Small intestine (tissue), 7 donors: ENCODE measurements at regions not wholly inside any gene's neighbourhood (a gene's known extent, or its start where the extent isn't known, plus 50 kb on each side); places are given as distances from the start of the nearest gene placed in this dataset.

Source experiments
- DNase-seq, 2 donors: peaks; one replicate each; pipeline versions ENCODE4 v3.0.0 to v3.0.0-alpha.2; 2013
- FAIRE-seq: peaks from 2 replicates; lab custom pipeline; 2012; peaks lifted over from hg19 to GRCh38; lab: Jason Lieb, UNC
- H3K27ac ChIP-seq, 3 donors: one replicate each; pipeline ENCODE4 v1.5.1; 2013; ENCODE audit warnings: low read length in 2 of 3, mild to moderate bottlenecking in 2 of 3, control low read depth in 1 of 3, inconsistent platforms in 1 of 3, low read depth in 1 of 3, moderate library complexity in 1 of 3
- H3K27me3 ChIP-seq, 3 donors: one replicate each; pipeline ENCODE4 v1.6.1; 2013; ENCODE audit warnings: low read length in 3 of 3, inconsistent platforms in 1 of 3; ENCODE audit not compliant: control insufficient read depth in 3 of 3, insufficient read depth in 3 of 3
- H3K36me3 ChIP-seq, 3 donors: one replicate each; pipeline ENCODE4 v1.6.1; 2013; ENCODE audit warnings: low read length in 3 of 3, inconsistent platforms in 1 of 3, low read depth in 1 of 3, mild to moderate bottlenecking in 1 of 3, moderate library complexity in 1 of 3; ENCODE audit not compliant: control insufficient read depth in 3 of 3, insufficient read depth in 2 of 3
- H3K4me1 ChIP-seq, 3 donors: one replicate each; pipeline ENCODE4 v1.6.1; 2013; ENCODE audit warnings: low read length in 2 of 3, inconsistent platforms in 1 of 3, low read depth in 1 of 3, mild to moderate bottlenecking in 1 of 3, moderate library complexity in 1 of 3; ENCODE audit not compliant: control insufficient read depth in 3 of 3, insufficient read depth in 2 of 3
- H3K4me3 ChIP-seq, 3 donors: one replicate each; pipeline ENCODE4 v1.5.1; 2013; ENCODE audit warnings: low read length in 3 of 3, control low read depth in 1 of 3, inconsistent platforms in 1 of 3, low read depth in 1 of 3, mild to moderate bottlenecking in 1 of 3, moderate library complexity in 1 of 3
- H3K9me3 ChIP-seq, 2 donors: one replicate each; pipeline ENCODE4 v1.6.1; 2013; ENCODE audit warnings: low read depth in 1 of 2, low read length in 1 of 2; ENCODE audit not compliant: control insufficient read depth in 2 of 2, insufficient read depth in 1 of 2
- WGBS, 3 donors: extraction: QIAGEN DNeasy Blood & Tissue Kit; methylation state at CpG; one replicate each; pipeline ENCODE4 v1.1.7; 2013; 5-methylcytosine and 5-hydroxymethylcytosine counted together
- donor health status: healthy with polysubstance abuse.
- donor health status: control.
- donor health status: control.
- donor health status: Bipolar disorder and iron deficiency.
- donor health status: healthy.

- DNase-seq (no peak), FAIRE-seq (no peak)
- Histone ChIP-seq H3K27me3 (no peaks in the 10 kb centered on the region), H3K36me3 (no peaks in the 10 kb centered on the region), H3K4me1 (no peaks in the 10 kb centered on the region), H3K9me3 (no peaks in the 10 kb centered on the region), H3K27ac (no peak overlapping the region), H3K4me3 (no peak overlapping the region)
- 75 to 85% (median 85%) methylated on average over 5 of the region's 5 CpGs for WGBS, 3 donors
Measured at GRCh38 chr2:67006373-67006960, 390.7 kb upstream of the ETAA1 start.

GRCh38 chr2:67008155-67008554, 389.0 kb upstream of the ETAA1 start:
- H3K9me3 ChIP-seq, result no peaks in the 10 kb centered on the region
- WGBS, 3 donors, result 17 to 46% (median 45%) methylated on average over 4 of the region's 4 CpGs
- no peak for FAIRE-seq
- H3K27ac ChIP-seq, result no peak overlapping the region
- no peaks in the 10 kb centered on the region for H3K36me3 ChIP-seq
- no peak for DNase-seq
- H3K4me1 ChIP-seq, result no peaks in the 10 kb centered on the region
- H3K4me3 ChIP-seq, result no peak overlapping the region
- peaks cover 0 to 4% (median 0%) of the 10 kb centered on the region in 3 donors for H3K27me3 ChIP-seq

GRCh38 chr2:67012165-67012564, 385.0 kb upstream of the ETAA1 start:
- no peak overlapping the region for H3K4me3 ChIP-seq
- no peak for FAIRE-seq
- no peaks in the 10 kb centered on the region for H3K36me3 ChIP-seq
- H3K27me3 ChIP-seq, result peaks cover 0 to 4% (median 0%) of the 10 kb centered on the region in 3 donors
- H3K9me3 ChIP-seq, result no peaks in the 10 kb centered on the region
- no peak for DNase-seq
- H3K27ac ChIP-seq, result no peak overlapping the region
- no peaks in the 10 kb centered on the region for H3K4me1 ChIP-seq
- WGBS, 3 donors, result 91 to 100% (median 94%) methylated on average over 1 of the region's 1 CpG

GRCh38 chr2:67013821-67014220, 383.3 kb upstream of the ETAA1 start:
- WGBS, 3 donors, result 49 to 91% (median 51%) methylated on average over 1 of the region's 1 CpG
- Histone ChIP-seq H3K4me1 (no peaks in the 10 kb centered on the region), H3K27ac (no peak overlapping the region), H3K4me3 (no peak overlapping the region), H3K27me3 (peaks cover 0 to 4% (median 0%) of the 10 kb centered on the region in 3 donors), H3K36me3 (no peaks in the 10 kb centered on the region), H3K9me3 (peaks cover 0 to 3% of the 10 kb centered on the region in 2 donors)
- DNase-seq, result no peak
- FAIRE-seq, result no peak

- Histone ChIP-seq H3K9me3 (peaks cover 0 to 3% of the 10 kb centered on the region in 2 donors), H3K4me1 (no peaks in the 10 kb centered on the region), H3K27ac (no peak overlapping the region), H3K36me3 (no peaks in the 10 kb centered on the region), H3K27me3 (peaks cover 0 to 4% (median 0%) of the 10 kb centered on the region in 3 donors), H3K4me3 (no peak overlapping the region)
- DNase-seq, result no peak
- no peak for FAIRE-seq
Measured at GRCh38 chr2:67015681-67016080, 381.5 kb upstream of the ETAA1 start.

GRCh38 chr2:67018301-67018700, 378.8 kb upstream of the ETAA1 start:
- Histone ChIP-seq H3K27me3 (no peaks in the 10 kb centered on the region), H3K36me3 (no peaks in the 10 kb centered on the region), H3K4me1 (no peaks in the 10 kb centered on the region), H3K9me3 (peaks cover 0 to 3% of the 10 kb centered on the region in 2 donors), H3K4me3 (no peak overlapping the region), H3K27ac (no peak overlapping the region)
- 88 to 100% (median 92%) methylated on average over 1 of the region's 1 CpG for WGBS, 3 donors
- DNase-seq, result no peak
- no peak for FAIRE-seq

- no peaks in the 10 kb centered on the region for H3K4me1 ChIP-seq
- H3K4me3 ChIP-seq, result no peak overlapping the region
- WGBS, 3 donors, result 58 to 86% (median 73%) methylated on average over 2 of the region's 2 CpGs
- H3K36me3 ChIP-seq, result no peaks in the 10 kb centered on the region
- no peak for FAIRE-seq
- no peak for DNase-seq
- H3K27me3 ChIP-seq, result no peaks in the 10 kb centered on the region
- H3K9me3 ChIP-seq, result no peaks in the 10 kb centered on the region
- H3K27ac ChIP-seq, result no peak overlapping the region
Measured at GRCh38 chr2:67032076-67032475, 365.1 kb upstream of the ETAA1 start.

GRCh38 chr2:67036444-67036843, 360.7 kb upstream of the ETAA1 start:
- no peak for FAIRE-seq
- Histone ChIP-seq H3K27me3 (peaks cover 0 to 3% (median 0%) of the 10 kb centered on the region in 3 donors), H3K36me3 (no peaks in the 10 kb centered on the region), H3K4me3 (no peak overlapping the region), H3K4me1 (peaks cover 5 to 20% (median 11%) of the 10 kb centered on the region in 3 donors), H3K9me3 (no peaks in the 10 kb centered on the region), H3K27ac (no peak overlapping the region)
- no peak for DNase-seq
- 85 to 88% (median 86%) methylated on average over 5 of the region's 5 CpGs for WGBS, 3 donors

GRCh38 chr2:67037655-67038054, 359.5 kb upstream of the ETAA1 start:
- Histone ChIP-seq H3K27ac (no peak overlapping the region), H3K4me3 (no peak overlapping the region), H3K36me3 (no peaks in the 10 kb centered on the region), H3K9me3 (no peaks in the 10 kb centered on the region), H3K27me3 (peaks cover 0 to 7% (median 0%) of the 10 kb centered on the region in 3 donors), H3K4me1 (peaks cover 5 to 20% (median 11%) of the 10 kb centered on the region in 3 donors)
- DNase-seq, result peak; percentile 69 to 73
- no peak for FAIRE-seq
- WGBS, 3 donors, result 16 to 67% (median 28%) methylated on average over 8 of the region's 8 CpGs
